ENCODE measurements at regions not wholly inside any gene's neighbourhood (a gene's known extent, or its start where the extent isn't known, plus 50 kb on each side); places are given as distances from the start of the nearest gene placed in this dataset.

DNA sequence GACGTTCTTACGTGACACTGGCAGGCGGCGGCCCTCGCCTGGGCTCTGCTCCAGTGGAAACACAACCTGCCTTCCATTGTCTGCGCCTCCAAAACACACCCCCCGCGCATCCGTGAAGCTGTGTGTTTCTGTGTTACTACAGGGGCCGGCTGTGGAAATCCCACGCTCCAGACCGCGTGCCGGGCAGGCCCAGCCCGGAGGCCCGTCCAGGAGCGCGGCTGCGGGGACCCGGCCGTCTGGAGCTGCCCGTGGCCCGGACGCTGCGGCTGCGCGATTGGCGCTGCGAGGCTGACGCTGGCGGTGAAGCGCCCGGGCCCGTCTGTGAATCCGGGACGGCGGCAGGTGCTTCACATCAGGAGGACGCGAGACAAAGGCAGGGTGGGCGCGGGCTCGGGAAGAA lies 670.3 kb upstream of the SALL3 start:
- H3K27ac ChIP-seq (ENCODE audit: insufficient read depth, low read length) = no peak overlapping the region
- H2AFZ ChIP-seq (ENCODE audit: low read length) = no peak overlapping the region
- no peaks in the 10 kb centered on the region for H3K4me1 ChIP-seq (ENCODE audit: control insufficient read depth, extremely low read depth, insufficient read depth, low read length)
- H3K4me2 ChIP-seq (ENCODE audit: extremely low read depth, insufficient read depth, low read length) = no peak overlapping the region
- H4K20me1 ChIP-seq (ENCODE audit: control insufficient read depth, extremely low read depth, insufficient read depth, low read length) = no peaks in the 10 kb centered on the region
- no peaks in the 10 kb centered on the region for H3K9me3 ChIP-seq (ENCODE audit: control insufficient read depth, insufficient read depth, low read depth, low read length)
- no peaks in the 10 kb centered on the region for H3K27me3 ChIP-seq (ENCODE audit: control insufficient read depth, insufficient read depth, low read length)
- DNase-seq (ENCODE audit: low read depth in 2 of 2) = no peak
- no peak overlapping the region for H3K9ac ChIP-seq (ENCODE audit: insufficient read depth, low read length)
- no peaks in the 10 kb centered on the region for H3K79me2 ChIP-seq (ENCODE audit: control insufficient read depth, insufficient read depth, low read length)
- no peak overlapping the region for H3K4me3 ChIP-seq (replicated peaks in 1 of 4; ENCODE audit: control extremely low read depth in 1 of 4, insufficient read depth in 1 of 4, low read depth in 3 of 4, low read length in 4 of 4)
- H3K36me3 ChIP-seq (ENCODE audit: control insufficient read depth, insufficient read depth, low read length) = no peaks in the 10 kb centered on the region
- no peak for TF ChIP-seq EZH2 (IDR thresholded peaks at IDR 0.05; ENCODE audit: low read length, missing control alignments)
- TF ChIP-seq, protein P1, sequence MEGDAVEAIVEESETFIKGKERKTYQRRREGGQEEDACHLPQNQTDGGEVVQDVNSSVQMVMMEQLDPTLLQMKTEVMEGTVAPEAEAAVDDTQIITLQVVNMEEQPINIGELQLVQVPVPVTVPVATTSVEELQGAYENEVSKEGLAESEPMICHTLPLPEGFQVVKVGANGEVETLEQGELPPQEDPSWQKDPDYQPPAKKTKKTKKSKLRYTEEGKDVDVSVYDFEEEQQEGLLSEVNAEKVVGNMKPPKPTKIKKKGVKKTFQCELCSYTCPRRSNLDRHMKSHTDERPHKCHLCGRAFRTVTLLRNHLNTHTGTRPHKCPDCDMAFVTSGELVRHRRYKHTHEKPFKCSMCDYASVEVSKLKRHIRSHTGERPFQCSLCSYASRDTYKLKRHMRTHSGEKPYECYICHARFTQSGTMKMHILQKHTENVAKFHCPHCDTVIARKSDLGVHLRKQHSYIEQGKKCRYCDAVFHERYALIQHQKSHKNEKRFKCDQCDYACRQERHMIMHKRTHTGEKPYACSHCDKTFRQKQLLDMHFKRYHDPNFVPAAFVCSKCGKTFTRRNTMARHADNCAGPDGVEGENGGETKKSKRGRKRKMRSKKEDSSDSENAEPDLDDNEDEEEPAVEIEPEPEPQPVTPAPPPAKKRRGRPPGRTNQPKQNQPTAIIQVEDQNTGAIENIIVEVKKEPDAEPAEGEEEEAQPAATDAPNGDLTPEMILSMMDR (conservative IDR thresholded peaks at IDR 0.05 in 1 of 2, IDR thresholded peaks at IDR 0.05 in 1 of 2; ENCODE audit: low read depth in 1 of 2, low read length in 2 of 2) = no peak

DNA sequence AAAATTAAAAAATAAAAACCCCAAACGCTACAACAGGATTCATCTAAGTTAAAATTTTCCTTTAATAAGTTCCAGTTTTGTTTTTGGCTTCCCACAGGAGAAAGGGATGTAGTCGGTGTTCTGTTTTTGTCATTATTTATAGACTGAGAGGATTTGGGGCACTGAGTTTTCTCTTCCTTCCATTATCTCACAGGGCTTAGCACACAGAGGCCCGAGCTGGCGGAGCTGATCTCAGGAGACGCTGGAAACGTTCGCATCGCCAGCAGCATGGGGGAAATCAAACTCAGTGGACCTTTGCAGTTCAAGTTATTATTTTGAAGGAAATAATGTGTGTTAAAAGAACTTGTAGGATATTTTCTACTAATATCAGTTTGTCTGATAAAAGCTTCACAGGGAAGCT lies 669.7 kb upstream of the SALL3 start:
- no peaks in the 10 kb centered on the region for H3K4me1 ChIP-seq (ENCODE audit: control insufficient read depth, extremely low read depth, insufficient read depth, low read length)
- no peaks in the 10 kb centered on the region for H4K20me1 ChIP-seq (ENCODE audit: control insufficient read depth, extremely low read depth, insufficient read depth, low read length)
- H2AFZ ChIP-seq (ENCODE audit: low read length) = no peak overlapping the region
- no peak for TF ChIP-seq EZH2 (IDR thresholded peaks at IDR 0.05; ENCODE audit: low read length, missing control alignments)
- TF ChIP-seq, protein P1 (conservative IDR thresholded peaks at IDR 0.05 in 1 of 2, IDR thresholded peaks at IDR 0.05 in 1 of 2; ENCODE audit: low read depth in 1 of 2, low read length in 2 of 2) = no peak
- H3K27ac ChIP-seq (ENCODE audit: insufficient read depth, low read length) = no peak overlapping the region
- H3K36me3 ChIP-seq (ENCODE audit: control insufficient read depth, insufficient read depth, low read length) = no peaks in the 10 kb centered on the region
- H3K9ac ChIP-seq (ENCODE audit: insufficient read depth, low read length) = no peak overlapping the region
- H3K4me2 ChIP-seq (ENCODE audit: extremely low read depth, insufficient read depth, low read length) = no peak overlapping the region
- H3K79me2 ChIP-seq (ENCODE audit: control insufficient read depth, insufficient read depth, low read length) = no peaks in the 10 kb centered on the region
- H3K9me3 ChIP-seq (ENCODE audit: control insufficient read depth, insufficient read depth, low read depth, low read length) = no peaks in the 10 kb centered on the region
- no peak overlapping the region for H3K4me3 ChIP-seq (replicated peaks in 1 of 4; ENCODE audit: control extremely low read depth in 1 of 4, insufficient read depth in 1 of 4, low read depth in 3 of 4, low read length in 4 of 4)
- DNase-seq (ENCODE audit: low read depth in 2 of 2) = no peak
- no peaks in the 10 kb centered on the region for H3K27me3 ChIP-seq (ENCODE audit: control insufficient read depth, insufficient read depth, low read length)

DNA sequence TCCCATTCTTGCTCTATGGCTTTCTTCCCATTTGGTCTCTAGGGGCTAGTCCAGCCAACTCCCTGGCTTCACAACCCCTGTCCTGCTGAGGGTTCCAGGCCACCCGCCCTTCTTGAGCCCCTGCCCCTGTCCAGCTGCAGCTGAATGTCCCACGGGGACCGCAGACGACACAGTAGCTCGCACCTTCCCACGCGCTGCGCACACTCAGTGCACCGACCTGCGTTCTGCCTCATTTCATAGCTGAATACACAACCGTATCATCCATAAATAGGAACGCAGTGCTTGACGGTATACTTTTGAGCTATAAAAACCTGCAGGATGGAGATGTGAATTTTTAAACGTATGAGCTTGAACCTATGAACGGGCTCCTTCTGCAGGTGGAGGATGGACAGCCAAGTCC lies 660.4 kb upstream of the SALL3 start:
- Histone ChIP-seq H2AFZ (ENCODE audit: low read length) (no peak overlapping the region), H3K4me3 (replicated peaks in 1 of 4; ENCODE audit: control extremely low read depth in 1 of 4, insufficient read depth in 1 of 4, low read depth in 3 of 4, low read length in 4 of 4) (no peak overlapping the region), H3K4me2 (ENCODE audit: extremely low read depth, insufficient read depth, low read length) (no peak overlapping the region), H3K79me2 (ENCODE audit: control insufficient read depth, insufficient read depth, low read length) (no peaks in the 10 kb centered on the region), H3K4me1 (ENCODE audit: control insufficient read depth, extremely low read depth, insufficient read depth, low read length) (no peaks in the 10 kb centered on the region), H4K20me1 (ENCODE audit: control insufficient read depth, extremely low read depth, insufficient read depth, low read length) (no peaks in the 10 kb centered on the region), H3K27me3 (ENCODE audit: control insufficient read depth, insufficient read depth, low read length) (no peaks in the 10 kb centered on the region), H3K9me3 (ENCODE audit: control insufficient read depth, insufficient read depth, low read depth, low read length) (no peaks in the 10 kb centered on the region), H3K9ac (ENCODE audit: insufficient read depth, low read length) (no peak overlapping the region), H3K36me3 (ENCODE audit: control insufficient read depth, insufficient read depth, low read length) (no peaks in the 10 kb centered on the region), H3K27ac (ENCODE audit: insufficient read depth, low read length) (no peak overlapping the region)
- DNase-seq (ENCODE audit: low read depth in 2 of 2) = no peak
- TF ChIP-seq, protein P1 (conservative IDR thresholded peaks at IDR 0.05 in 1 of 2, IDR thresholded peaks at IDR 0.05 in 1 of 2; ENCODE audit: low read depth in 1 of 2, low read length in 2 of 2) = no peak
- no peak for TF ChIP-seq EZH2 (IDR thresholded peaks at IDR 0.05; ENCODE audit: low read length, missing control alignments)

All from fibroblast of lung (primary cell).